Astrocyte (in vitro differentiated cells and primary cell): ENCODE measurements at regions not wholly inside any gene's neighbourhood (a gene's known extent, or its start where the extent isn't known, plus 50 kb on each side); places are given as distances from the start of the nearest gene placed in this dataset.

Experiments used
- DNase-seq: peaks from one replicate; pipeline ENCODE4 v3.0.0-alpha.2; 2010; ENCODE audit warnings: low read depth
- FAIRE-seq: peaks from 2 replicates; lab custom pipeline; 2011; peaks lifted over from hg19 to GRCh38; lab: Jason Lieb, UNC
- H2AFZ ChIP-seq: 2 replicates; pipeline ENCODE4 v1.6.0; 2012; ENCODE audit warnings: low read depth, low read length, inconsistent platforms
- H3K27ac ChIP-seq: 2 replicates; pipeline ENCODE4 v1.5.1; 2011; ENCODE audit warnings: low read depth, low read length, inconsistent platforms
- H3K27me3 ChIP-seq: 2 replicates; pipeline ENCODE4 v1.6.0; 2011; ENCODE audit warnings: low read length, inconsistent platforms; ENCODE audit not compliant: insufficient read depth
- H3K36me3 ChIP-seq: 2 replicates; pipeline ENCODE4 v1.5.1; 2011; ENCODE audit warnings: low read length, inconsistent platforms; ENCODE audit not compliant: insufficient read depth
- H3K4me1 ChIP-seq: 2 replicates; pipeline ENCODE4 v1.5.1; 2011; ENCODE audit warnings: low read length, inconsistent platforms; ENCODE audit not compliant: insufficient read depth
- H3K4me2 ChIP-seq: 2 replicates; pipeline ENCODE4 v1.6.0; 2012; ENCODE audit warnings: low read length, inconsistent platforms
- H3K4me3 ChIP-seq: 2 replicates; pipeline ENCODE4 v1.5.1; 2011; ENCODE audit warnings: low read depth, mild to moderate bottlenecking, low read length, inconsistent platforms; ENCODE audit not compliant: insufficient read depth
- H3K79me2 ChIP-seq: 2 replicates; pipeline ENCODE4 v1.6.0; 2012; ENCODE audit warnings: mild to moderate bottlenecking, low read length, inconsistent platforms; ENCODE audit not compliant: insufficient read depth
- H3K9ac ChIP-seq: 2 replicates; pipeline ENCODE4 v1.6.0; 2012; ENCODE audit warnings: mild to moderate bottlenecking, low read length, inconsistent platforms
- H3K9me3 ChIP-seq: 2 replicates; pipeline ENCODE4 v1.5.1; 2012; ENCODE audit warnings: low read depth, mild to moderate bottlenecking, low read length, inconsistent platforms; ENCODE audit not compliant: insufficient read depth
- H4K20me1 ChIP-seq: 2 replicates; pipeline ENCODE4 v1.6.0; 2012; ENCODE audit warnings: low read length, inconsistent platforms; ENCODE audit not compliant: insufficient read depth
- H3K27ac Mint-ChIP-seq: one replicate; pipeline ENCODE4 v1.8.0; 2021; ENCODE audit warnings: mild to moderate bottlenecking, mixed read lengths; ENCODE audit not compliant: unreplicated experiment
- H3K27me3 Mint-ChIP-seq: one replicate; pipeline ENCODE4 v1.8.0; 2021; ENCODE audit warnings: low read depth, mixed read lengths; ENCODE audit not compliant: unreplicated experiment
- H3K36me3 Mint-ChIP-seq: one replicate; pipeline ENCODE4 v1.8.0; 2021; ENCODE audit warnings: low read depth, mixed read lengths; ENCODE audit not compliant: unreplicated experiment
- H3K4me1 Mint-ChIP-seq: one replicate; pipeline ENCODE4 v1.8.0; 2021; ENCODE audit warnings: low read depth, mixed read lengths; ENCODE audit not compliant: unreplicated experiment
- H3K4me3 Mint-ChIP-seq: one replicate; pipeline ENCODE4 v1.8.0; 2021; ENCODE audit warnings: mild to moderate bottlenecking, moderate library complexity, mixed read lengths; ENCODE audit not compliant: unreplicated experiment
- H3K9me3 Mint-ChIP-seq: one replicate; pipeline ENCODE4 v1.8.0; 2021; ENCODE audit warnings: mild to moderate bottlenecking, mixed read lengths; ENCODE audit not compliant: unreplicated experiment
- EZH2 ChIP-seq: IDR thresholded peaks from 2 replicates; pipeline ENCODE4 v1.6.1; 2012; ENCODE audit warnings: mild to moderate bottlenecking, low read length, inconsistent platforms; ENCODE audit not compliant: insufficient read depth
- TF ChIP-seq, protein P1 (sequence below): IDR thresholded peaks from 2 replicates; pipeline ENCODE4 v1.5.1; 2011; ENCODE audit warnings: low read depth, mild to moderate bottlenecking, inconsistent platforms, low read length, moderate library complexity; ENCODE audit not compliant: insufficient read depth

GRCh38 chr5:7207979-7208378, 188.0 kb upstream of the ADCY2 start:
- DNase-seq (no peak), FAIRE-seq (no peak)
- Histone ChIP-seq H3K27ac (no peak overlapping the region), H3K79me2 (no peaks in the 10 kb centered on the region), H3K4me3 (no peak overlapping the region), H3K36me3 (no peaks in the 10 kb centered on the region), H3K4me2 (no peak overlapping the region), H3K27me3 (no peaks in the 10 kb centered on the region), H3K4me1 (no peaks in the 10 kb centered on the region), H3K9ac (no peak overlapping the region), H3K9me3 (peaks cover 5% of the 10 kb centered on the region), H2AFZ (no peak overlapping the region), H4K20me1 (no peaks in the 10 kb centered on the region)
- Mint-ChIP-seq H3K4me3 (no peak overlapping the region), H3K4me1 (no peaks in the 10 kb centered on the region), H3K27me3 (peaks cover 4% of the 10 kb centered on the region), H3K27ac (no peak overlapping the region), H3K9me3 (no peaks in the 10 kb centered on the region), H3K36me3 (no peaks in the 10 kb centered on the region)
- no peak for TF ChIP-seq EZH2

DNA sequence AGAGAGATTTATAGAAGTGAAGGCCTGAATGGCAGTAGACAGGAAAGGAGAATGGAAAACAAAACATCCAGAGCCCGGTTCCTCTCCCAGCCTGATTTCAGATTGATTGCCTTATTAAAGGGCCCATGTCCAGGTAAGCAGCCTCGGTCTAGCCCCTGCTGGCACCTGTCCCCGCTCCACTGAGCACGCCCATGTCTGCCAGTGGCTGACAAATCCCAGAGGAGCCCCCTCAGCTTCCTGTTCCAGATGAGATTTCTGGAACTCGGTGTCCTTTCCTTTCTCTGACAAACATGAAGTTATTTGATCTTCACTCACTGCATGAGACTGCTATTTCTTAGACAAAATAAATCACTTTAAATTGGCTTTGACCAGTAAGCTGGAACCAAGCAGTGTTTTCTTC, 187.0 kb upstream of the ADCY2 start:
- no peaks in the 10 kb centered on the region for H3K27me3 ChIP-seq
- Mint-ChIP-seq H3K4me3 (no peak overlapping the region), H3K36me3 (no peaks in the 10 kb centered on the region), H3K9me3 (no peaks in the 10 kb centered on the region), H3K27me3 (peaks cover 4% of the 10 kb centered on the region), H3K4me1 (no peaks in the 10 kb centered on the region), H3K27ac (no peak overlapping the region)
- no peaks in the 10 kb centered on the region for H3K79me2 ChIP-seq
- DNase-seq (no peak), FAIRE-seq (no peak)
- H3K9ac ChIP-seq = no peak overlapping the region
- no peaks in the 10 kb centered on the region for H3K36me3 ChIP-seq
- H2AFZ ChIP-seq = no peak overlapping the region
- H3K4me3 ChIP-seq = no peak overlapping the region
- H3K4me2 ChIP-seq = no peak overlapping the region
- H3K27ac ChIP-seq = no peak overlapping the region
- H3K4me1 ChIP-seq = no peaks in the 10 kb centered on the region
- peaks cover 5% of the 10 kb centered on the region for H3K9me3 ChIP-seq
- H4K20me1 ChIP-seq = no peaks in the 10 kb centered on the region
- TF ChIP-seq, protein P1, sequence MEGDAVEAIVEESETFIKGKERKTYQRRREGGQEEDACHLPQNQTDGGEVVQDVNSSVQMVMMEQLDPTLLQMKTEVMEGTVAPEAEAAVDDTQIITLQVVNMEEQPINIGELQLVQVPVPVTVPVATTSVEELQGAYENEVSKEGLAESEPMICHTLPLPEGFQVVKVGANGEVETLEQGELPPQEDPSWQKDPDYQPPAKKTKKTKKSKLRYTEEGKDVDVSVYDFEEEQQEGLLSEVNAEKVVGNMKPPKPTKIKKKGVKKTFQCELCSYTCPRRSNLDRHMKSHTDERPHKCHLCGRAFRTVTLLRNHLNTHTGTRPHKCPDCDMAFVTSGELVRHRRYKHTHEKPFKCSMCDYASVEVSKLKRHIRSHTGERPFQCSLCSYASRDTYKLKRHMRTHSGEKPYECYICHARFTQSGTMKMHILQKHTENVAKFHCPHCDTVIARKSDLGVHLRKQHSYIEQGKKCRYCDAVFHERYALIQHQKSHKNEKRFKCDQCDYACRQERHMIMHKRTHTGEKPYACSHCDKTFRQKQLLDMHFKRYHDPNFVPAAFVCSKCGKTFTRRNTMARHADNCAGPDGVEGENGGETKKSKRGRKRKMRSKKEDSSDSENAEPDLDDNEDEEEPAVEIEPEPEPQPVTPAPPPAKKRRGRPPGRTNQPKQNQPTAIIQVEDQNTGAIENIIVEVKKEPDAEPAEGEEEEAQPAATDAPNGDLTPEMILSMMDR = no peak
- TF ChIP-seq EZH2 = no peak

DNA sequence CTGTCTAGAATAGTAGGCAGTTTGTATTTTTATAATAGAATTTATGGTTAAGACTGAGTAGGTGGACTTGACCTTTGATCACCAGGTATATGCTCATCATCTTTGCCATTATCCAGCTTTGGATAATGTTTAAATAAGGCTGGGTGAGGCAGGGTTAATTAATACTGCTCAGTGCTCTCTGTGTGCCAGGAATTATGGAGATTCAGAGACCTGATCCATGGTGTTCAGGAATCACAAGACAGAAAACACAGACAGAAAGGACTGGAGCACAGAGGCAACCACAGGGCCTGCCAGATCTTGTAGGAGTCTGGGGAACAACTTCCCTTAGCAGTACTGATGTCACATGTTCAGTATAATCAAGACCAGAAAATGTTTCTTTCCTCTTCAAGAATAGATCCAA, 186.3 kb upstream of the ADCY2 start:
- Mint-ChIP-seq H3K27me3 (peaks cover 4% of the 10 kb centered on the region), H3K27ac (peak overlapping the region; percentile 22), H3K36me3 (no peaks in the 10 kb centered on the region), H3K4me3 (no peak overlapping the region), H3K4me1 (no peaks in the 10 kb centered on the region), H3K9me3 (no peaks in the 10 kb centered on the region)
- no peaks in the 10 kb centered on the region for H3K27me3 ChIP-seq
- no peaks in the 10 kb centered on the region for H3K4me1 ChIP-seq
- TF ChIP-seq, protein P1 = no peak
- TF ChIP-seq EZH2 = no peak
- H3K4me2 ChIP-seq = no peak overlapping the region
- no peak overlapping the region for H2AFZ ChIP-seq
- FAIRE-seq = no peak
- no peaks in the 10 kb centered on the region for H3K36me3 ChIP-seq
- peaks cover 5% of the 10 kb centered on the region for H3K9me3 ChIP-seq
- H4K20me1 ChIP-seq = no peaks in the 10 kb centered on the region
- no peak overlapping the region for H3K9ac ChIP-seq
- no peak overlapping the region for H3K27ac ChIP-seq
- no peak for DNase-seq
- no peaks in the 10 kb centered on the region for H3K79me2 ChIP-seq
- no peak overlapping the region for H3K4me3 ChIP-seq
